Brain microvascular endothelial cell (primary cell): ENCODE measurements at regions not wholly inside any gene's neighbourhood (a gene's known extent, or its start where the extent isn't known, plus 50 kb on each side); places are given as distances from the start of the nearest gene placed in this dataset.

Source experiments
- DNase-seq: peaks from one replicate; pipeline ENCODE4 v3.0.0-alpha.2; 2020
- H3K27ac ChIP-seq: fragments of 250-450 bp; sonication (Bioruptor Pico); 2 replicates; pipeline ENCODE4 v1.5.1; 2020; ENCODE audit warnings: mild to moderate bottlenecking, moderate library complexity
- H3K27me3 ChIP-seq: fragments of 250-450 bp; sonication (Bioruptor Pico); replicated peaks from 2 replicates; pipeline ENCODE4 v1.5.1; 2020; ENCODE audit warnings: mild to moderate bottlenecking
- H3K36me3 ChIP-seq: fragments of 250-450 bp; sonication (Bioruptor Pico); replicated peaks from 2 replicates; pipeline ENCODE4 v1.5.1; 2020; ENCODE audit warnings: mild to moderate bottlenecking
- H3K4me3 ChIP-seq: 2 replicates; pipeline ENCODE4 v1.5.1; 2011; ENCODE audit warnings: low read depth, mild to moderate bottlenecking, control low read depth, low read length, moderate library complexity
- CTCF ChIP-seq: IDR thresholded peaks from 2 replicates; pipeline ENCODE4 v1.5.1; 2011; ENCODE audit warnings: low read depth, mild to moderate bottlenecking, moderate library complexity, low read length, control low read depth, inconsistent platforms; ENCODE audit errors: missing control alignments
- in situ Hi-C: cut with HindIII; loops from 2 replicates; pipeline ENCODE4 v1.10.0; 2017; ENCODE audit warnings: low sequenced_read_pairs, low pct_ligation_motif_present

- no peak overlapping the region for H3K27ac ChIP-seq
- H3K27me3 ChIP-seq, result no peaks in the 10 kb centered on the region
- in situ Hi-C loops, result no loop called here
- no peak for DNase-seq
- H3K4me3 ChIP-seq, result no peak overlapping the region
- TF ChIP-seq CTCF, result no peak
- no peaks in the 10 kb centered on the region for H3K36me3 ChIP-seq
Observed at GRCh38 chr5:85843535-85843934, 774.2 kb upstream of the COX7C start.

GRCh38 chr5:85849411-85849810, 768.3 kb upstream of the COX7C start:
- TF ChIP-seq CTCF, result no peak
- Histone ChIP-seq H3K27ac (no peak overlapping the region), H3K27me3 (no peaks in the 10 kb centered on the region), H3K36me3 (no peaks in the 10 kb centered on the region), H3K4me3 (no peak overlapping the region)
- DNase-seq, result no peak
- in situ Hi-C loops, result no loop called here

GRCh38 chr5:85865296-85865695, 752.4 kb upstream of the COX7C start:
- Histone ChIP-seq H3K4me3 (no peak overlapping the region), H3K27ac (no peak overlapping the region), H3K27me3 (no peaks in the 10 kb centered on the region), H3K36me3 (no peaks in the 10 kb centered on the region)
- no peak for DNase-seq
- no peak for TF ChIP-seq CTCF
- in situ Hi-C loops, result no loop called here

- Histone ChIP-seq H3K27ac (no peak overlapping the region), H3K4me3 (no peak overlapping the region), H3K36me3 (no peaks in the 10 kb centered on the region), H3K27me3 (no peaks in the 10 kb centered on the region)
- DNase-seq, result no peak
- in situ Hi-C loops, result no loop called here
- TF ChIP-seq CTCF, result no peak
Observed at GRCh38 chr5:85868070-85868469, 749.7 kb upstream of the COX7C start.

- no peak for TF ChIP-seq CTCF
- DNase-seq, result no peak
- H3K36me3 ChIP-seq, result no peaks in the 10 kb centered on the region
- no peak overlapping the region for H3K27ac ChIP-seq
- in situ Hi-C loops, result no loop called here
- no peak overlapping the region for H3K4me3 ChIP-seq
- no peaks in the 10 kb centered on the region for H3K27me3 ChIP-seq
Observed at GRCh38 chr5:85893996-85894395, 723.7 kb upstream of the COX7C start.

GRCh38 chr5:85896514-85896913, 721.2 kb upstream of the COX7C start:
- no peaks in the 10 kb centered on the region for H3K27me3 ChIP-seq
- in situ Hi-C loops, result no loop called here

More at GRCh38 chr5:85896514-85896913, 721.2 kb upstream of the COX7C start:
- H3K27ac ChIP-seq, result no peak overlapping the region
- no peak overlapping the region for H3K4me3 ChIP-seq
- no peak for TF ChIP-seq CTCF
- DNase-seq, result no peak
- no peaks in the 10 kb centered on the region for H3K36me3 ChIP-seq
